GM18520 (cell line): ENCODE measurements at regions not wholly inside any gene's neighbourhood (a gene's known extent, or its start where the extent isn't known, plus 50 kb on each side); places are given as distances from the start of the nearest gene placed in this dataset.
"Not testable (repeated sequence)": the region's sequence is repeated elsewhere in the genome, so short reads cannot be mapped to it uniquely, and the experiment has no call there.

Experiments
- ATAC-seq: cut with Tn5 transposase; IDR thresholded peaks from one replicate; pipeline ENCODE4 v1.9.1; 2021; ENCODE audit not compliant: unreplicated experiment

DNA sequence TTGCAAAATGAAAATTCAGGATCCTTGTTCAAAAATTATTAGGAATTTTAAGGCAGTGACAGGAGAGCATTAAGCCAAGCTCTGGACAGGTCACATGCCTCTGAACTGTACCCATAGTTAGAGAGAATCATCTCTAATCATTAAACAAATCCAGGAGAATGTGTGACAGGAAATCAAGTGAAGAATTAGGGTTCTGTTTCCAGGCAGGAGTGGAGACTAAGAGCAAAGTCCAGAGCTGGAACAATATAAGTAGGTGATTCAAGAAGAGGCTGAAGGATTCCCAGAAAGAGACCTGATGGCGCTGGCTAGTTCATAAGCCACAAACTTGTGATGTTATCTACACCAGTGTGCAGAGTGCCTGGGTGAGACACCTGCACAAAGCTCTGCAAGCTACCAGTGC lies 104.6 kb upstream of the PRKG2 start:
- no peak for ATAC-seq

- ATAC-seq, result no peak
Observed at GRCh38 chr4:81314897-81315470, 100.0 kb upstream of the PRKG2 start.

GRCh38 chr4:81314196-81314896 lies 99.3 kb upstream of the PRKG2 start:
- ATAC-seq, result no peak

GRCh38 chr4:81307991-81308390 lies 93.0 kb upstream of the PRKG2 start:
- no peak for ATAC-seq

DNA sequence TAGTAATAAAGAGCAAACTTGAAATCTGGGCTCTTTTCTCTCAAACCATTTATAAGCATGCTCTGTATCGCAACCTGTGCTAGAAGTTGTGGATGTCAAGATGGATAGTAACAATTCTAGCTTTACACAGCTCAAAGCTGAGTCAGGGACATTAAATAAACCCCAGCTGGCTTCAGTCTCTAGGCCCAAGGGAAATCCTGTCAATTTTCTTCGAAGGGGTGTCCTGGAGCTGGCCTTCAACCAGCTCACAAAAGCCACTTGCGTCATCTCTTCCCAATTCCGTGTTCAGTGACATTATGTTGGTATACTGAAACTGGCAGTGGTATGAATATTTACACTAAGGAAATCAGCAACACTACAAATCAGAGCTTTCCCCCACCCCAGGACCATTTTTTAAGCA lies 89.8 kb upstream of the PRKG2 start:
- ATAC-seq, result no peak

- ATAC-seq, result not testable (repeated sequence)
Observed at GRCh38 chr4:81300352-81300751, 85.3 kb upstream of the PRKG2 start.

GRCh38 chr4:81290813-81291212 lies 75.8 kb upstream of the PRKG2 start:
- ATAC-seq, result no peak

- no peak for ATAC-seq
Observed at GRCh38 chr4:81287101-81287500, 72.1 kb upstream of the PRKG2 start.

DNA sequence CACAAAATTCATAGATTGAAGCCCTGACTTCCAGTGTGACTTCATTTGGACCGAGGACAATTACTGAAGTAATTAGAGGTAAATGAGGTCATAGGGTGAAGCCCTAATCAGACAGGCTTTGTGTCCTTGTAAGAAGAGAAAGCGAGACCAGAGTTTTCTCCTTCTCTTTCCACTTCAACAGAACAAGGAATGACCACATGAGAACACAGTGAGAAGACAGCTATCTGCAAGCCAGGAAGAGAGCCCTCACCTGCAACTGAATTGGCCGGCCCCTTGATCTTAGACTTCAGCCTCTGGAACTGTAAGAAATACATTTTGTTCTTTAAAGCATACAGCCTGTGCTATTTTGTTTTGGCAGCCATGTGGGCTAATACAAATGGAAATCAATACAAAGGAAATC lies 67.1 kb upstream of the PRKG2 start:
- ATAC-seq, result no peak

- ATAC-seq, result no peak
Observed at GRCh38 chr4:81274460-81274859, 59.4 kb upstream of the PRKG2 start.

DNA sequence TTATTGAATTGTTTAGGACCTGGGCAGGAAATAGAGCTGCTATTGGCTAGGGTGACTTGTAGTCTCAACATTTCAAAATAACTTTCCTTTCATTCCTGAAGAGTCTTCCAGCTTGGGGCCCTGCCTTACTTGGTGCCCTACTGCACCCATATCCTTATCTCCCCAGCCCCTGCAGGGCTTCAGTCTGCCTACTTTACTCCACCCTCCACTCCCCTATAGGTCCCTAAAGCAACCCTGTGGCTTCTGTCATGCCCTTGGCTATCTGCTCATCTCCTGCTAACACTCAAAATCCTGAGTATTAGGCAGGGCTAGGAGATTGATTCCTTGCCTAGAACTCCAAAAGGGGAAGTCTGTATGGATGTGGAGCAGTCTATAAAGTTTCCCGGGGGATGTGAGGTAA lies 57.6 kb upstream of the PRKG2 start:
- no peak for ATAC-seq
